ENCODE measurements at regions not wholly inside any gene's neighbourhood (a gene's known extent, or its start where the extent isn't known, plus 50 kb on each side); places are given as distances from the start of the nearest gene placed in this dataset.

GRCh38 chr10:113455947-113456346, 96.9 kb upstream of the HABP2 start:
- Histone ChIP-seq H3K4me1 (ENCODE audit: control insufficient read depth, low read depth, low read length) (no peaks in the 10 kb centered on the region), H3K56ac (ENCODE audit: low read length) (no peak overlapping the region), H4K5ac (ENCODE audit: low read length) (no peak overlapping the region), H3K9ac (ENCODE audit: low read length) (no peak overlapping the region), H2BK120ac (ENCODE audit: low read depth, low read length) (no peak overlapping the region), H3K27ac (ENCODE audit: low read depth, low read length) (no peak overlapping the region), H4K8ac (ENCODE audit: low read depth, low read length) (no peak overlapping the region), H2AK5ac (ENCODE audit: low read length) (no peak overlapping the region), H3K79me2 (ENCODE audit: control insufficient read depth, insufficient read depth, low read length) (no peaks in the 10 kb centered on the region), H3K18ac (ENCODE audit: low read length) (no peak overlapping the region), H3K4ac (ENCODE audit: low read depth, low read length) (no peak overlapping the region), H2BK15ac (replicated peaks; ENCODE audit: low read depth) (no peak overlapping the region), H3K27me3 (ENCODE audit: insufficient read depth, low read length, poor library complexity) (no peaks in the 10 kb centered on the region), H3K79me1 (ENCODE audit: low read length) (no peaks in the 10 kb centered on the region), H3K23ac (ENCODE audit: low read length) (no peak overlapping the region), H2BK5ac (ENCODE audit: low read length) (no peak overlapping the region), H3K4me2 (ENCODE audit: low read length) (no peak overlapping the region), H3K4me3 (ENCODE audit: low read length) (no peak overlapping the region), H3K36me3 (ENCODE audit: control insufficient read depth, insufficient read depth, low read length) (no peaks in the 10 kb centered on the region)
- DNase-seq: no peak
- no CpG with 5 or more reads among the region's 3 CpGs for WGBS (ENCODE audit: extremely low coverage, insufficient coverage, low lambda C conversion rate)

GRCh38 chr10:113456741-113457140, 96.1 kb upstream of the HABP2 start:
- Histone ChIP-seq H3K27me3 (ENCODE audit: insufficient read depth, low read length, poor library complexity) (no peaks in the 10 kb centered on the region), H3K23ac (ENCODE audit: low read length) (no peak overlapping the region), H4K5ac (ENCODE audit: low read length) (no peak overlapping the region), H3K4ac (ENCODE audit: low read depth, low read length) (no peak overlapping the region), H2BK15ac (replicated peaks; ENCODE audit: low read depth) (no peak overlapping the region), H4K8ac (ENCODE audit: low read depth, low read length) (no peak overlapping the region), H2AK5ac (ENCODE audit: low read length) (no peak overlapping the region), H2BK5ac (ENCODE audit: low read length) (no peak overlapping the region), H3K18ac (ENCODE audit: low read length) (no peak overlapping the region), H3K27ac (ENCODE audit: low read depth, low read length) (no peak overlapping the region), H3K56ac (ENCODE audit: low read length) (no peak overlapping the region), H3K36me3 (ENCODE audit: control insufficient read depth, insufficient read depth, low read length) (no peaks in the 10 kb centered on the region), H3K4me3 (ENCODE audit: low read length) (no peak overlapping the region), H3K4me2 (ENCODE audit: low read length) (no peak overlapping the region), H2BK120ac (ENCODE audit: low read depth, low read length) (no peak overlapping the region), H3K4me1 (ENCODE audit: control insufficient read depth, low read depth, low read length) (no peaks in the 10 kb centered on the region), H3K79me1 (ENCODE audit: low read length) (no peaks in the 10 kb centered on the region), H3K79me2 (ENCODE audit: control insufficient read depth, insufficient read depth, low read length) (no peaks in the 10 kb centered on the region), H3K9ac (ENCODE audit: low read length) (no peak overlapping the region)
- WGBS (ENCODE audit: extremely low coverage, insufficient coverage, low lambda C conversion rate): no CpG with 5 or more reads among the region's 6 CpGs
- DNase-seq: no peak

- Histone ChIP-seq H3K79me1 (ENCODE audit: low read length) (no peaks in the 10 kb centered on the region), H4K5ac (ENCODE audit: low read length) (no peak overlapping the region), H2BK15ac (replicated peaks; ENCODE audit: low read depth) (no peak overlapping the region), H3K23ac (ENCODE audit: low read length) (no peak overlapping the region), H3K79me2 (ENCODE audit: control insufficient read depth, insufficient read depth, low read length) (no peaks in the 10 kb centered on the region), H3K56ac (ENCODE audit: low read length) (no peak overlapping the region), H3K4me2 (ENCODE audit: low read length) (no peak overlapping the region), H2AK5ac (ENCODE audit: low read length) (no peak overlapping the region), H3K4me3 (ENCODE audit: low read length) (no peak overlapping the region), H4K8ac (ENCODE audit: low read depth, low read length) (no peak overlapping the region), H2BK120ac (ENCODE audit: low read depth, low read length) (no peak overlapping the region), H3K18ac (ENCODE audit: low read length) (no peak overlapping the region), H3K9ac (ENCODE audit: low read length) (no peak overlapping the region), H3K36me3 (ENCODE audit: control insufficient read depth, insufficient read depth, low read length) (no peaks in the 10 kb centered on the region), H3K27ac (ENCODE audit: low read depth, low read length) (no peak overlapping the region), H3K4ac (ENCODE audit: low read depth, low read length) (no peak overlapping the region), H3K4me1 (ENCODE audit: control insufficient read depth, low read depth, low read length) (no peaks in the 10 kb centered on the region), H3K27me3 (ENCODE audit: insufficient read depth, low read length, poor library complexity) (no peaks in the 10 kb centered on the region), H2BK5ac (ENCODE audit: low read length) (no peak overlapping the region)
- no peak for DNase-seq
- WGBS (ENCODE audit: extremely low coverage, insufficient coverage, low lambda C conversion rate): no CpG with 5 or more reads among the region's 5 CpGs
Measured at GRCh38 chr10:113457408-113457807, 95.4 kb upstream of the HABP2 start.

- H2BK15ac ChIP-seq (replicated peaks; ENCODE audit: low read depth): no peak overlapping the region
- no CpG with 5 or more reads among the region's 10 CpGs for WGBS (ENCODE audit: extremely low coverage, insufficient coverage, low lambda C conversion rate)
- no peak overlapping the region for H3K4me2 ChIP-seq (ENCODE audit: low read length)
- H4K8ac ChIP-seq (ENCODE audit: low read depth, low read length): no peak overlapping the region
- no peak overlapping the region for H2AK5ac ChIP-seq (ENCODE audit: low read length)
- no peak overlapping the region for H2BK120ac ChIP-seq (ENCODE audit: low read depth, low read length)
- no peak overlapping the region for H3K4ac ChIP-seq (ENCODE audit: low read depth, low read length)
- no peak overlapping the region for H3K4me3 ChIP-seq (ENCODE audit: low read length)
- no peak overlapping the region for H3K23ac ChIP-seq (ENCODE audit: low read length)
- no peak overlapping the region for H3K27ac ChIP-seq (ENCODE audit: low read depth, low read length)
- no peak overlapping the region for H2BK5ac ChIP-seq (ENCODE audit: low read length)
- no peaks in the 10 kb centered on the region for H3K4me1 ChIP-seq (ENCODE audit: control insufficient read depth, low read depth, low read length)
- no peak overlapping the region for H3K18ac ChIP-seq (ENCODE audit: low read length)
- no peaks in the 10 kb centered on the region for H3K36me3 ChIP-seq (ENCODE audit: control insufficient read depth, insufficient read depth, low read length)
- H4K5ac ChIP-seq (ENCODE audit: low read length): no peak overlapping the region
- H3K79me1 ChIP-seq (ENCODE audit: low read length): no peaks in the 10 kb centered on the region
- H3K27me3 ChIP-seq (ENCODE audit: insufficient read depth, low read length, poor library complexity): no peaks in the 10 kb centered on the region
- no peak for DNase-seq
- no peak overlapping the region for H3K9ac ChIP-seq (ENCODE audit: low read length)
- H3K56ac ChIP-seq (ENCODE audit: low read length): no peak overlapping the region
- no peaks in the 10 kb centered on the region for H3K79me2 ChIP-seq (ENCODE audit: control insufficient read depth, insufficient read depth, low read length)
Measured at GRCh38 chr10:113458451-113458850, 94.4 kb upstream of the HABP2 start.

- no peak overlapping the region for H3K9ac ChIP-seq (ENCODE audit: low read length)
- no peak overlapping the region for H2AK5ac ChIP-seq (ENCODE audit: low read length)
- no peaks in the 10 kb centered on the region for H3K79me2 ChIP-seq (ENCODE audit: control insufficient read depth, insufficient read depth, low read length)
- H3K4me3 ChIP-seq (ENCODE audit: low read length): no peak overlapping the region
- no peak for DNase-seq
- H3K36me3 ChIP-seq (ENCODE audit: control insufficient read depth, insufficient read depth, low read length): no peaks in the 10 kb centered on the region
- no peak overlapping the region for H3K23ac ChIP-seq (ENCODE audit: low read length)
- H2BK15ac ChIP-seq (replicated peaks; ENCODE audit: low read depth): no peak overlapping the region
- no peaks in the 10 kb centered on the region for H3K27me3 ChIP-seq (ENCODE audit: insufficient read depth, low read length, poor library complexity)
- no peak overlapping the region for H2BK5ac ChIP-seq (ENCODE audit: low read length)
- no CpG with 5 or more reads among the region's 5 CpGs for WGBS (ENCODE audit: extremely low coverage, insufficient coverage, low lambda C conversion rate)
- no peaks in the 10 kb centered on the region for H3K79me1 ChIP-seq (ENCODE audit: low read length)
- H4K8ac ChIP-seq (ENCODE audit: low read depth, low read length): no peak overlapping the region
- no peak overlapping the region for H3K4ac ChIP-seq (ENCODE audit: low read depth, low read length)
- no peak overlapping the region for H3K18ac ChIP-seq (ENCODE audit: low read length)
- H3K4me2 ChIP-seq (ENCODE audit: low read length): no peak overlapping the region
- no peak overlapping the region for H3K56ac ChIP-seq (ENCODE audit: low read length)
- H3K27ac ChIP-seq (ENCODE audit: low read depth, low read length): no peak overlapping the region
- no peaks in the 10 kb centered on the region for H3K4me1 ChIP-seq (ENCODE audit: control insufficient read depth, low read depth, low read length)
- H2BK120ac ChIP-seq (ENCODE audit: low read depth, low read length): no peak overlapping the region
- no peak overlapping the region for H4K5ac ChIP-seq (ENCODE audit: low read length)
Measured at GRCh38 chr10:113458944-113459343, 93.9 kb upstream of the HABP2 start.

GRCh38 chr10:113459626-113460280, 93.1 kb upstream of the HABP2 start:
- H3K4me2 ChIP-seq (ENCODE audit: low read length): no peak overlapping the region
- H3K4me1 ChIP-seq (ENCODE audit: control insufficient read depth, low read depth, low read length): no peaks in the 10 kb centered on the region
- no peaks in the 10 kb centered on the region for H3K79me2 ChIP-seq (ENCODE audit: control insufficient read depth, insufficient read depth, low read length)
- no peak overlapping the region for H3K18ac ChIP-seq (ENCODE audit: low read length)
- no peak overlapping the region for H4K8ac ChIP-seq (ENCODE audit: low read depth, low read length)
- H3K27me3 ChIP-seq (ENCODE audit: insufficient read depth, low read length, poor library complexity): no peaks in the 10 kb centered on the region
- H2BK15ac ChIP-seq (replicated peaks; ENCODE audit: low read depth): no peak overlapping the region
- no peak overlapping the region for H3K9ac ChIP-seq (ENCODE audit: low read length)
- no peak overlapping the region for H3K56ac ChIP-seq (ENCODE audit: low read length)
- H2BK5ac ChIP-seq (ENCODE audit: low read length): no peak overlapping the region
- H2AK5ac ChIP-seq (ENCODE audit: low read length): no peak overlapping the region
- no peak for DNase-seq
- no peak overlapping the region for H3K23ac ChIP-seq (ENCODE audit: low read length)
- no peaks in the 10 kb centered on the region for H3K79me1 ChIP-seq (ENCODE audit: low read length)
- no peak overlapping the region for H3K27ac ChIP-seq (ENCODE audit: low read depth, low read length)
- H3K4me3 ChIP-seq (ENCODE audit: low read length): no peak overlapping the region
- no CpG with 5 or more reads among the region's 8 CpGs for WGBS (ENCODE audit: extremely low coverage, insufficient coverage, low lambda C conversion rate)
- no peak overlapping the region for H4K5ac ChIP-seq (ENCODE audit: low read length)
- no peak overlapping the region for H2BK120ac ChIP-seq (ENCODE audit: low read depth, low read length)
- H3K36me3 ChIP-seq (ENCODE audit: control insufficient read depth, insufficient read depth, low read length): no peaks in the 10 kb centered on the region
- H3K4ac ChIP-seq (ENCODE audit: low read depth, low read length): no peak overlapping the region

All from mesendoderm (in vitro differentiated cells).